ENCODE measurements at regions not wholly inside any gene's neighbourhood (a gene's known extent, or its start where the extent isn't known, plus 50 kb on each side); places are given as distances from the start of the nearest gene placed in this dataset.

DNA sequence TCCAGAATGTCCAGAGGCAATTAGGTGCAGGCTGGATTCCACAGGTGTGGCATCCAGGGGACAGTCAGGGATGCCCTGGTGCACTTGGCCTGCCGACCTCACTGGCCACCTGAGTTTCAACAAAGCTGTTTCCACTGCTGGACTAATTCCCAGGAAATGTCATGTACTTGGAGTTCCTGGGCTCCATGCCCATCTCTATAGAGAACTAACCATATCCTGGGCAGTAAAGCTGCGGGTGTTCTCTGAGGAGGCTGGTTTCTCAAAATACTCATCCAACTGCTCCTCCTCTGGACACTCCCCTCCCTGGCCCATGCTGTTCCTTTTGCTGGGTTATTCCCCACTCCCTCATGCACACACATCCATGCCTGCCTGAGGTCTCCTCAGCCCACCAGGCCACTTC lies 161.9 kb upstream of the SKOR2 start:
- no peak overlapping the region for H3K27ac ChIP-seq
- H3K9me3 ChIP-seq, result no peaks in the 10 kb centered on the region
- no peaks in the 10 kb centered on the region for H3K36me3 ChIP-seq
- H3K27me3 ChIP-seq, result no peaks in the 10 kb centered on the region
- H3K4me1 ChIP-seq, result no peaks in the 10 kb centered on the region
- no peak for DNase-seq (ENCODE audit: low spot score)
- no peak for TF ChIP-seq CTCF (IDR thresholded peaks at IDR 0.05)
- no peak overlapping the region for H3K4me3 ChIP-seq

GRCh38 chr18:47412924-47413323 lies 161.5 kb upstream of the SKOR2 start:
- H3K4me3 ChIP-seq, result no peak overlapping the region
- no peak for DNase-seq (ENCODE audit: low spot score)
- H3K4me1 ChIP-seq, result no peaks in the 10 kb centered on the region
- H3K36me3 ChIP-seq, result no peaks in the 10 kb centered on the region
- no peaks in the 10 kb centered on the region for H3K9me3 ChIP-seq
- no peak overlapping the region for H3K27ac ChIP-seq
- no peak for TF ChIP-seq CTCF (IDR thresholded peaks at IDR 0.05)
- H3K27me3 ChIP-seq, result no peaks in the 10 kb centered on the region

GRCh38 chr18:47411159-47411558 lies 159.7 kb upstream of the SKOR2 start:
- TF ChIP-seq CTCF (IDR thresholded peaks at IDR 0.05), result no peak
- H3K27ac ChIP-seq, result no peak overlapping the region
- no peaks in the 10 kb centered on the region for H3K36me3 ChIP-seq
- no peaks in the 10 kb centered on the region for H3K27me3 ChIP-seq
- no peak overlapping the region for H3K4me3 ChIP-seq
- no peak for DNase-seq (ENCODE audit: low spot score)
- H3K4me1 ChIP-seq, result no peaks in the 10 kb centered on the region
- no peaks in the 10 kb centered on the region for H3K9me3 ChIP-seq

GRCh38 chr18:47410139-47410538 lies 158.7 kb upstream of the SKOR2 start:
- Histone ChIP-seq H3K4me3 (no peak overlapping the region), H3K4me1 (no peaks in the 10 kb centered on the region), H3K27me3 (no peaks in the 10 kb centered on the region), H3K9me3 (no peaks in the 10 kb centered on the region), H3K36me3 (no peaks in the 10 kb centered on the region), H3K27ac (no peak overlapping the region)
- no peak for DNase-seq (ENCODE audit: low spot score)
- TF ChIP-seq CTCF (IDR thresholded peaks at IDR 0.05), result no peak

GRCh38 chr18:47409519-47409918 lies 158.1 kb upstream of the SKOR2 start:
- Histone ChIP-seq H3K27me3 (no peaks in the 10 kb centered on the region), H3K27ac (no peak overlapping the region), H3K4me1 (no peaks in the 10 kb centered on the region), H3K4me3 (no peak overlapping the region), H3K9me3 (no peaks in the 10 kb centered on the region), H3K36me3 (no peaks in the 10 kb centered on the region)
- TF ChIP-seq CTCF (IDR thresholded peaks at IDR 0.05), result no peak
- DNase-seq (ENCODE audit: low spot score), result no peak

GRCh38 chr18:47407736-47408135 lies 156.3 kb upstream of the SKOR2 start:
- H3K9me3 ChIP-seq, result no peaks in the 10 kb centered on the region
- no peaks in the 10 kb centered on the region for H3K36me3 ChIP-seq
- no peak overlapping the region for H3K27ac ChIP-seq
- H3K27me3 ChIP-seq, result no peaks in the 10 kb centered on the region
- H3K4me3 ChIP-seq, result no peak overlapping the region
- no peak for TF ChIP-seq CTCF (IDR thresholded peaks at IDR 0.05)
- no peak for DNase-seq (ENCODE audit: low spot score)
- no peaks in the 10 kb centered on the region for H3K4me1 ChIP-seq

Data from right atrium auricular region (tissue), 2 donors.